PC-3 (cell line): ENCODE measurements at regions not wholly inside any gene's neighbourhood (a gene's known extent, or its start where the extent isn't known, plus 50 kb on each side); places are given as distances from the start of the nearest gene placed in this dataset.
A peak's percentile ranks its signal among the peaks of the same experiment; 100 is the strongest.

ENCODE experiments used
- ATAC-seq: fragments of 200-7000 bp; cut with Tn5 transposase; 2 replicates; pipeline ENCODE4 v1.9.1; 2020; ENCODE audit warnings: mild to moderate bottlenecking, moderate library complexity
- BruUV-seq: library from RNA; stranded (reverse); fragments of 400-500 nt; replicated peaks from 2 replicates; lab custom pipeline; 2021; lab: Mats Ljungman, UMichigan
- CTCF ChIA-PET: fragments of 300-600 bp; sonication (Branson Sonifier 250); formaldehyde crosslinking; loops from one replicate; lab custom pipeline; 2022; ENCODE audit warnings: antibody characterized with exemption; lab: Charles Lee
- POLR2A ChIA-PET: fragments of 300-600 bp; sonication (Branson Sonifier 250); formaldehyde crosslinking; loops from one replicate; lab custom pipeline; 2022; ENCODE audit warnings: antibody characterized with exemption; ENCODE audit not compliant: unreplicated experiment; lab: Charles Lee
- DNase-seq: peaks from one replicate; pipeline ENCODE4 v3.0.0-alpha.2; 2015
- H2AFZ ChIP-seq: fragments of 300-600 bp; sonication (generic); 2 replicates; pipeline ENCODE4 v1.6.0; 2016; ENCODE audit warnings: antibody characterized with exemption, low read length
- H3F3A ChIP-seq: fragments of 300-600 bp; sonication (generic); one replicate; pipeline ENCODE4 v1.6.0; 2017; ENCODE audit warnings: antibody characterized with exemption, low read length, control low read depth, mild to moderate bottlenecking; ENCODE audit not compliant: unreplicated experiment
- H3K27ac ChIP-seq: fragments of 300-600 bp; sonication (generic); 2 replicates; pipeline ENCODE4 v1.5.1; 2016; ENCODE audit warnings: mild to moderate bottlenecking, low read length
- H3K27me3 ChIP-seq: fragments of 300-600 bp; sonication (generic); 2 replicates; pipeline ENCODE4 v1.6.1; 2016; ENCODE audit warnings: low read length, mixed read lengths
- H3K36me3 ChIP-seq: fragments of 300-600 bp; sonication (generic); 2 replicates; pipeline ENCODE4 v1.6.1; 2016; ENCODE audit warnings: low read depth, mixed run types, low read length, mixed read lengths
- H3K4me1 ChIP-seq: fragments of 300-600 bp; sonication (generic); 2 replicates; pipeline ENCODE4 v1.5.1; 2016; ENCODE audit warnings: low read length; ENCODE audit not compliant: insufficient read depth
- H3K4me2 ChIP-seq: fragments of 300-600 bp; sonication (generic); 2 replicates; pipeline ENCODE4 v1.6.0; 2016; ENCODE audit warnings: low read length
- H3K4me3 ChIP-seq: fragments of 300-600 bp; sonication (generic); 2 replicates; pipeline ENCODE4 v1.5.1; 2016; ENCODE audit warnings: mild to moderate bottlenecking, low read length, mixed read lengths
- H3K79me2 ChIP-seq: fragments of 300-600 bp; sonication (generic); 2 replicates; pipeline ENCODE4 v1.6.1; 2017; ENCODE audit warnings: low read length, mixed read lengths
- H3K9ac ChIP-seq: fragments of 300-600 bp; sonication (generic); 2 replicates; pipeline ENCODE4 v1.6.0; 2016; ENCODE audit warnings: mild to moderate bottlenecking, low read length
- H3K9me2 ChIP-seq: fragments of 300-600 bp; sonication (generic); replicated peaks from 2 replicates; pipeline ENCODE4 v1.6.1; 2016; ENCODE audit warnings: mixed run types, low read length, mixed read lengths
- H3K9me3 ChIP-seq: fragments of 300-600 bp; sonication (generic); 2 replicates; pipeline ENCODE4 v1.6.1; 2016; ENCODE audit warnings: low read length, mixed read lengths
- H4K20me1 ChIP-seq: fragments of 300-600 bp; sonication (generic); 2 replicates; pipeline ENCODE4 v1.6.1; 2016; ENCODE audit warnings: low read length, mixed read lengths
- EZH2 ChIP-seq: fragments of 300-600 bp; sonication (generic); IDR thresholded peaks from one replicate; pipeline ENCODE4 v1.6.1; 2017; ENCODE audit warnings: antibody characterized with exemption, mild to moderate bottlenecking, low read length; ENCODE audit not compliant: unreplicated experiment
- EZH2phosphoT487 ChIP-seq: fragments of 300-600 bp; sonication (generic); IDR thresholded peaks from 2 replicates; pipeline ENCODE4 v1.6.1; 2018; ENCODE audit warnings: mild to moderate bottlenecking, antibody characterized with exemption, low read length, borderline replicate concordance
- intact Hi-C: fragments of 100-400 bp; cut with micrococcal nuclease; formaldehyde crosslinking; loops from 2 replicates; pipeline ENCODE4 v1.9.0; 2023
- TF ChIP-seq, protein P1 (sequence below): fragments of 300-600 bp; sonication (generic); conservative IDR thresholded peaks from 2 replicates; pipeline ENCODE4 v1.5.1; 2017; ENCODE audit warnings: antibody characterized with exemption, low read depth, mild to moderate bottlenecking, low read length

DNA sequence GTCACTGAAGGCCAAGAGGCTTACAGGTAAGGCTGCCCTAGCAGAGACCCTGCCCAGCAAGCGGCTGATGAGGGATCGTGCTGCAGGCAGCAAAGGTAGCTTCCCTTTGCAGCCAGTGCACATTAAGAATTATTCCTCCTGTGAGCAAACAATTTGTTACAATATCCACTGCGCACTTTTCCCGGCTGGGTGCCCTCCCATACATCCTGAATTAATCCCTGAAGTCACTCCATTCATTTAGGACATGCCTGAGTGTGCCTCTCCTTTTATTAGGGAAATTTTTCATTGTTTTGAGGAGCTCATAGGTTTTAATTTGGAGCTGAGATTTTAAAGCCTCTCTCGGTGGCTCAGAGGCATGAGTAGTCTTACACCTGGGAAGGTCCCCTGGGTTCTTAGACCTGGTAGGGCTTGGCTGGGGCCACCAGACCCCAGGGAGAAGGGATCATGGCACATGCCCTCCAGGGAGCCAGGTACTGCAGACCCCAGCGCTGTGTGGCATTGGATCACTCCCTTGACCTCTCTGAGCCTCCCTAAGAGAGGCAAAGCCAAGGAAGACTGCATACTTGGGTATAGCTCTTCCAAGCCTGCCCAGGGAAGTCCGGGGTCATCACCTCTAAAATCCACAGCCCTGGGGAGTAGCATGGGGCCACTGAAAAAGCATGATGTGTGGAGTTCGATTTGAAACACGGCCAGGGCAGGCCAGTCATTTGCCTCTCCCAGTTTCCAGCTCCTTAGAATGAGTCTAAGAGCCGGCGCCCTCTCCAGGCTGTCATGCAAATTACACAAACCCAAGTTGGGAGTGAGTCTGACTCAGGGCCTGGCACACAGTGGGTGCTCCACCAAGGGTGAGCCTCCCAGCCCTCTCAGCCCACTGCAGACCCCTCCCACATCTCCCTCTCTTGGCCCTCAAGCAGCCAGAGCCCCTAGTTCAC, 151.9 kb upstream of the LINGO1 start:
- ATAC-seq (no peak), DNase-seq (peak; percentile 46)
- no TSS peak for BruUV-seq
- Histone ChIP-seq H3K4me3 (no peak overlapping the region), H3K27ac (no peak overlapping the region), H2AFZ (no peak overlapping the region), H3K36me3 (no peaks in the 10 kb centered on the region), H3F3A (no peaks in the 10 kb centered on the region), H3K79me2 (no peaks in the 10 kb centered on the region), H3K9me3 (no peaks in the 10 kb centered on the region), H3K27me3 (no peaks in the 10 kb centered on the region), H3K4me1 (no peaks in the 10 kb centered on the region), H3K9ac (no peak overlapping the region), H4K20me1 (no peaks in the 10 kb centered on the region), H3K4me2 (no peak overlapping the region), H3K9me2 (no peaks in the 10 kb centered on the region)
- TF ChIP-seq, protein P1, sequence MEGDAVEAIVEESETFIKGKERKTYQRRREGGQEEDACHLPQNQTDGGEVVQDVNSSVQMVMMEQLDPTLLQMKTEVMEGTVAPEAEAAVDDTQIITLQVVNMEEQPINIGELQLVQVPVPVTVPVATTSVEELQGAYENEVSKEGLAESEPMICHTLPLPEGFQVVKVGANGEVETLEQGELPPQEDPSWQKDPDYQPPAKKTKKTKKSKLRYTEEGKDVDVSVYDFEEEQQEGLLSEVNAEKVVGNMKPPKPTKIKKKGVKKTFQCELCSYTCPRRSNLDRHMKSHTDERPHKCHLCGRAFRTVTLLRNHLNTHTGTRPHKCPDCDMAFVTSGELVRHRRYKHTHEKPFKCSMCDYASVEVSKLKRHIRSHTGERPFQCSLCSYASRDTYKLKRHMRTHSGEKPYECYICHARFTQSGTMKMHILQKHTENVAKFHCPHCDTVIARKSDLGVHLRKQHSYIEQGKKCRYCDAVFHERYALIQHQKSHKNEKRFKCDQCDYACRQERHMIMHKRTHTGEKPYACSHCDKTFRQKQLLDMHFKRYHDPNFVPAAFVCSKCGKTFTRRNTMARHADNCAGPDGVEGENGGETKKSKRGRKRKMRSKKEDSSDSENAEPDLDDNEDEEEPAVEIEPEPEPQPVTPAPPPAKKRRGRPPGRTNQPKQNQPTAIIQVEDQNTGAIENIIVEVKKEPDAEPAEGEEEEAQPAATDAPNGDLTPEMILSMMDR: peak; percentile 60
- no peak for TF ChIP-seq EZH2phosphoT487
- ChIA-PET CTCF (no interaction called here), POLR2A (no interaction called here)
- intact Hi-C loops: no loop called here

DNA sequence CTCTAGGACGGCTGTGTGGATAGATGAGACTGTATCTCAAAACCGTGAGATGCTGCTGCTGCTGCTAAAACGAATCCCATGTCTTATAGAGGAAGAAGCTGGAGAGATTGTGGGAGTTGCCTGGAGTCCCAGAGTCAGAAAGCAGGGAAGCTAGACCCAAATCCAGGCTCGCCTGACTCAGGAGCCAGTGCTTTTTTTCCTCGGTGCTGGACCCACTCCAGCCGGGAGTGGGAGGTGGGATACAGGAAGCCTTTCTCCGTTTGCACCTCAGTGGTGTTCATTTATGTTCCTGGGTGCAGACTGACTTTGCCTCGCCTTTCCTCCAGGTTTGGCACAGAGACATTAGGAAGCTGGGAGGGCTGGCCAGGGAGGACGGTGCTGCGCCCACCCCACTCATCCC, 150.9 kb upstream of the LINGO1 start:
- intact Hi-C loops: no loop called here
- no peak for DNase-seq
- Histone ChIP-seq H3K4me1 (no peaks in the 10 kb centered on the region), H3K36me3 (no peaks in the 10 kb centered on the region), H3K4me3 (no peak overlapping the region), H3K9ac (no peak overlapping the region), H3K27me3 (peaks cover 3% of the 10 kb centered on the region; the same call in 1 of the 2 replicates), H2AFZ (no peak overlapping the region), H4K20me1 (no peaks in the 10 kb centered on the region), H3K27ac (no peak overlapping the region), H3K9me3 (no peaks in the 10 kb centered on the region), H3K9me2 (no peaks in the 10 kb centered on the region), H3K79me2 (no peaks in the 10 kb centered on the region), H3K4me2 (no peak overlapping the region), H3F3A (no peaks in the 10 kb centered on the region)
- ATAC-seq: no peak
- TF ChIP-seq EZH2phosphoT487 (no peak), EZH2 (no peak)
- TF ChIP-seq, protein P1: no peak
- ChIA-PET POLR2A (no interaction called here), CTCF (no interaction called here)
- no TSS peak for BruUV-seq

DNA sequence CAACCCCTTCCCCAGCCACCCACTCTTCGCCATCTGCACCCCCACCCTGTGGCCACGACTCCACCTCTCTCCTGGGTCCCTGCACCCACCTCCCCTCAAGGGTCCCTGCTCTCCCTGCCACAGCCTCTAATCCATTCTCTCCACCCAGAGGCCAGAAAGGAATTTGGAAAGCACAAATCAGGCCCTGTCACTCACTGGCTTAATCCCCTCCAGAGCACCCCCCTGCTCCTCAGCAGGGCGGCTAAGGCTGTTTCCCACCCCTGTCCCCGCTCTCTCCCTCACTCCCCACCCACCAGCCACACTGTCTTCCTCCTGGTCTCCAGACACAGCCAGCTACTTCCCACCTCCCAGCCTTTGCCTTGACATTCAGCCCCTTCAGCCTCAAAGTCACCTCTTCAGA, 150.0 kb upstream of the LINGO1 start:
- DNase-seq: no peak
- Histone ChIP-seq H3F3A (no peaks in the 10 kb centered on the region), H3K9ac (no peak overlapping the region), H3K27me3 (peaks cover 5% of the 10 kb centered on the region; the same call in 1 of the 2 replicates), H3K4me3 (no peak overlapping the region), H4K20me1 (no peaks in the 10 kb centered on the region), H2AFZ (no peak overlapping the region), H3K4me2 (no peak overlapping the region), H3K9me2 (no peaks in the 10 kb centered on the region), H3K79me2 (no peaks in the 10 kb centered on the region), H3K27ac (no peak overlapping the region), H3K9me3 (no peaks in the 10 kb centered on the region), H3K4me1 (no peaks in the 10 kb centered on the region), H3K36me3 (no peaks in the 10 kb centered on the region)
- ChIA-PET POLR2A (no interaction called here), CTCF (no interaction called here)
- no TSS peak for BruUV-seq
- intact Hi-C loops: no loop called here
- TF ChIP-seq EZH2: no peak
- no peak for TF ChIP-seq EZH2phosphoT487
- TF ChIP-seq, protein P1: no peak
- no peak for ATAC-seq
